ENCODE measurements at regions not wholly inside any gene's neighbourhood (a gene's known extent, or its start where the extent isn't known, plus 50 kb on each side); places are given as distances from the start of the nearest gene placed in this dataset.

DNA sequence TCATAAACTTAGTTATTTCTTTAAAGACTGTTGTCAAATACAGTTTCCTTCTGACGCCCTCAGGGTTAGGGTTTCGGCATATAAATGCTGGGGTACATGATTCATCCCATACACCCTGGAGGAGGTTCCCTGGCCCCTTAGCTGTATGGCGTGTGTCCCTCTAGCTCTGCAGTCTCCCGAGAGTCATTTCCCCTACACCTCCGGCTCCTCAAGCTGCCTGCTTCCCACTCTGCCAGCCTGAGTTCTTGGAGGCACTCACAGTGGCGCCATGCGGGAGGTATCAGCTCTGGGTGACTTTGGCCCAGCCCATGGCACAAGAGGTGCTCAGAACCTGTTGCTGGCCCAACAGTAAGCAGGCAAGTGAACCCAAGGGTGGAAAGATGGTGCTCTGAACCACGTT lies 70.2 kb upstream of the TRPM1 start:
- TF ChIP-seq, protein P1, sequence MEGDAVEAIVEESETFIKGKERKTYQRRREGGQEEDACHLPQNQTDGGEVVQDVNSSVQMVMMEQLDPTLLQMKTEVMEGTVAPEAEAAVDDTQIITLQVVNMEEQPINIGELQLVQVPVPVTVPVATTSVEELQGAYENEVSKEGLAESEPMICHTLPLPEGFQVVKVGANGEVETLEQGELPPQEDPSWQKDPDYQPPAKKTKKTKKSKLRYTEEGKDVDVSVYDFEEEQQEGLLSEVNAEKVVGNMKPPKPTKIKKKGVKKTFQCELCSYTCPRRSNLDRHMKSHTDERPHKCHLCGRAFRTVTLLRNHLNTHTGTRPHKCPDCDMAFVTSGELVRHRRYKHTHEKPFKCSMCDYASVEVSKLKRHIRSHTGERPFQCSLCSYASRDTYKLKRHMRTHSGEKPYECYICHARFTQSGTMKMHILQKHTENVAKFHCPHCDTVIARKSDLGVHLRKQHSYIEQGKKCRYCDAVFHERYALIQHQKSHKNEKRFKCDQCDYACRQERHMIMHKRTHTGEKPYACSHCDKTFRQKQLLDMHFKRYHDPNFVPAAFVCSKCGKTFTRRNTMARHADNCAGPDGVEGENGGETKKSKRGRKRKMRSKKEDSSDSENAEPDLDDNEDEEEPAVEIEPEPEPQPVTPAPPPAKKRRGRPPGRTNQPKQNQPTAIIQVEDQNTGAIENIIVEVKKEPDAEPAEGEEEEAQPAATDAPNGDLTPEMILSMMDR (IDR thresholded peaks at IDR 0.05) = no peak
- no peak for TF ChIP-seq POLR2A (IDR thresholded peaks at IDR 0.05)
